Left renal cortex interstitium (tissue), 4 donors: ENCODE measurements at regions not wholly inside any gene's neighbourhood (a gene's known extent, or its start where the extent isn't known, plus 50 kb on each side); places are given as distances from the start of the nearest gene placed in this dataset.
A peak's percentile ranks its signal among the peaks of the same experiment; 100 is the strongest.

ENCODE experiments used
- DNase-seq, 4 donors: peaks; one replicate each; pipeline ENCODE4 v3.0.0-alpha.2; 2013; ENCODE audit warnings: low read depth in 4 of 4, low spot score in 2 of 4, missing footprints in 1 of 4

DNA sequence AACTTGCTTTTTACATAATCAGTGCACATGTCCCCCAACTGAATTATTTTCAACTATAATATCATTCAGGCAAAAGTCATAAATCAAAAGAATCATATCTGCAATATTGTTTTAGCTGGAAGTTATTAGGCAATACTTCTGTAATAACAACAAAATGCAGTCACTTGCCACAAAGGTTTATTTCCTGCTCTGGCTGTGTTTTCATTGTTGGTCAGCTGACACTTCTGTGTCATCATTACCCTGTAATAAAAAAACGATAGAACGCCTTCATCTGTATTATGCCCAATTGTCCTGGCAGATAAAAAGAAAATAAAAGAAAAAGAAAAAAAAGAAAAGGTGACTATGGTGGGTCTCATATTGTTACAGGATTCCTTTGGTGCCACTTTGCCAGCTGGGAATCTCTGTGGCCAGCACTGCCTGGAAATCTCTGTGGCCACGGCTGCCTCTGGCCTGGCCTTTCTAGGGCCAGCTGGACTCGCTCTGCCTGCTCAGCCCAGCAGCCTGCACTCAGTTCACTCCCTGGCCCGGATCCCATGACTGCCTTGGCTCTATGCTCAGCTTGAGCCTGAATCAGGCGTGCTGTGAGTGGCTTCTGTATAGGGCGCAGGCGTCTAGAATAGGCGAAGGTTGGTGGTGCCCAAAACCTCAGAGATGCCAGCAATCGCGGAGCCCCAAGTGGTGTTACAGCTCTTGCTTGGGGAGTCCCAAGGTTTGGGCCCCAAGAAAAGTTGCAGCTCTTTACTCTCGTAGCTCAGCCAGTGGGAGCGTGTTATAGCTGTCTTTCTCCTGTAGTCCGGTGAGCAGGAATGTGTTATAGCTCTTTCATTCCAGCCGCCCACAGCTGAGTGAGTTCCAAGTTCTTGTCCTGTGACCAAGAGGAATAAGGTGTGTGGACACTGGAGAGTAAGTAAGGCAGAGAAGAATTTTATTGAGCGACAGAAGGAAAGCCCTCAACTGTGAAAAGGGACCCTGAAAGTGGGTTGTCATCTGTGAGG, 1227.1 kb downstream of the SLITRK1 start:
- no peak for DNase-seq

DNA sequence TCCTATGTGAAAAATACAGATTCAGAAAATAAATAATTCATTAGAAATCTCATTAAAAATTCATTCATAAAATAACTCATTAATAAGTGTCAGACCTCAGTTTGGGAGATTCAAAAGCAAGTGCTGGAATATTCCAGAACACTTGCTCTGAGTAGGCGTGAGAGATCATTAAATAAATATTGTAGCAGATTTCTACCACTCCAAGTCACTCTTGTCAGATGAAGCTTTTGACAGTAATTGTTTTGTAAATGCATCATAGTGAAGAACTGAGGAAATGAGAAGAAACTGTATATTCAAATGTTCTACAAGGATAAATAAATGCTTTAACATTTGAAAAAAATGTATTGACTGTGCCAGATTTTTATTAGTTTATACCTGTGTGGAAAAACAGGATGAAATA, 1228.1 kb downstream of the SLITRK1 start:
- no peak for DNase-seq

DNA sequence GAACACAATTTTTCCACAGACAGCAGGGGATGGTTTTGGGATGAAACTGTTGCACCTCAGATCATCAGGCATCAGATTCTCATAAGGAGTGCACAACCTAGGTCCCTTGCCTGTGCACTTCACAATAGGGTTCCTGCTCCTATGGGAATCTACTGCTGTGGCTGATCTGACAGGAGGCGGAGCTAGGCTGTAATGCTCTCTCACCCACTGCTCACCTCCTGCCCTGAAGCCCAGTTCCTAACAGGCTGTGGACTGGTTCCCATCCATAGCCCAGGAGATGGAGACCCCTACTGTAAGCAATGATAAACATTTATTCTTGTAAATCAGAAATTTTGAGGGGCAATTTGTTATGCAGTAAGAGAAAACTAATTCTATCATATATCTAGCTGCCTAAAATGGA, 1234.7 kb downstream of the SLITRK1 start:
- no peak for DNase-seq

DNA sequence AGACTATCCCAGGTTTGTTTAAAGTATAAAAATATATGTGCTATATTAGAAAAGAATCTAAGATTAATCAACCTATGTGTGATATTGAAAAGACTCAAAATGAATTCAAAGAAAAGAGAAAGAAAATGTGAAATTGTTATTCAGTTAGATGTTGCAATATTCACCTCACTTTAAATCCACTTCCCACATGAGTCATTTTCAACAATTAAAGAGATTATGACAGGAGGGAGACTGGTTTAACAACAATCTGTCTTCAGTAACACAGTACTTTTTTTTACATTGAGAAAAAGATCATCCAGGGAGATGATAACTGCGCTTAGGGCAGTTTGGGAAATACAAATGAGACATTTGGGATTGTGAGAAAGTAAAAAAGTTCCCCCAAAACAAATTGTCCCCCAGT, 1246.2 kb downstream of the SLITRK1 start:
- DNase-seq = no peak

DNA sequence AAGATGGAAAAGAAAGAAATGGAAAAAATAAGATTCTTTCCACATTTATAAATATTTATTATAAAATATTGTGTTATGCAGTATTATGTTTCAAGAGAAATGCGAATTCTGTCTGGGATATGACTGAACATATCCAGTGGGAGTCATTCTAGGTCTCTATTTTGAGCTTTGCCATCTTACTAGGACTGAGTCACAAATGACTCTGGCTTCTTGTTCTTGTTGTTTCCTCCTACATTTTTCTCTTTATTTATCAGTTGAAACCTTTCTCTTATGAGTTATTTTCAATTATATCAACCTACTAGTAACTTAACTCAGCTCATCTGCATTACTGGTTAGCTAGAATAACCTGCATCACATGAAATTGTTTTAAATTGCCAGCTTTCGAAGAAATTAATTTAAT, 1247.3 kb downstream of the SLITRK1 start:
- no peak for DNase-seq

DNA sequence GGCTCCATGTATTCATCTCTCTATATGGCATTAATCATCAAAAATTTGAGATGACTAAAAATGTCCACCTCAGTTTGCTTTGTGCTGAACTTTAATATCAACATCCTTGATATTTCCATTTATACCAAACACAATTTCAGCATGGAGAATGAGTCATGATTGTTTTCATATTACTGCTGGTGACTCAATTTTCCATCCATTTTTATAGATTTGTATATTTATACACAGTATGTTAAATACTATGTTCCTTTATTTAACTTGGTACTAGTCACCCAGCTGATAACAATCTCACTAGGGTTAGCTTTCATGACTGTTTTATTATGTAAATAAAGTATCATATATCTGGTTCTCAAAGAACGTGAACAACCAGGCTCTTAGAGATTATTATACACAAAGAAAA, 1255.1 kb downstream of the SLITRK1 start:
- no peak for DNase-seq

DNA sequence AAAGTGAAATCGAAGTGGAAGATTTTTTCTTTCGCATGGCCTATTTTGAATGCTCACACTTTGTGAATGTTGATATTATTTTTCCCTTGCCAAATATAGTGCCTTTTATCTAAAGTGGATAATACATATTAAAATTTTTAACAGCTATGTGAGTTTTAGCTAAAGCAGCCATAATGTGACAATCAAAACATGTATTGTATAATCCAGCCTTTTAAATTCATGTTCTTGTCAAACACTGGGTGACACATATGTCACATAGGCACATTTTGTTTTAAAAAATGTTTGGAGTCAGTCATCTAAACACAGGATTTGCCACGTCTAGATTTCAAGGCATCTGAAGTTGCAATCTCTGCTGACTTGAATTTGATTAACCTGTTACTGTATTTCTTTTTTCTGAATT, 1256.6 kb downstream of the SLITRK1 start:
- no peak for DNase-seq

DNA sequence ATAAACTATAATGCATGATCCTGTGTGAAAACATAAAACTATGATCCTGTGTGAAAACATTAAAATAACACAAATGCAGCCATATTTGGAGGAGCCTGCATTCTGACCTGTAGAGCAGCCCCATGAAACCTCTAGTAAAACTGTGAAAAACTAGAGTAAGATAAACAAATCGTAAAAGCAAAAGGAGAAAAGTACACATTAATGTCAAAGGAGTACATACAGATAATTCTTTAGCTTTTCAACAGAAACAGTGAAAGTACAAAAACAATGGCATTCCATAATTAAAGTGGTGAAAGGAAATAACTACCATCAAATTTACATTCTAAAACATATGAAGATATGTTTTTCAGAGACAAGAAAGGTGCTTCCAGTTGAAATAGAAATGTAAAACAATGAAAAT, 1267.2 kb downstream of the SLITRK1 start:
- DNase-seq = no peak

DNA sequence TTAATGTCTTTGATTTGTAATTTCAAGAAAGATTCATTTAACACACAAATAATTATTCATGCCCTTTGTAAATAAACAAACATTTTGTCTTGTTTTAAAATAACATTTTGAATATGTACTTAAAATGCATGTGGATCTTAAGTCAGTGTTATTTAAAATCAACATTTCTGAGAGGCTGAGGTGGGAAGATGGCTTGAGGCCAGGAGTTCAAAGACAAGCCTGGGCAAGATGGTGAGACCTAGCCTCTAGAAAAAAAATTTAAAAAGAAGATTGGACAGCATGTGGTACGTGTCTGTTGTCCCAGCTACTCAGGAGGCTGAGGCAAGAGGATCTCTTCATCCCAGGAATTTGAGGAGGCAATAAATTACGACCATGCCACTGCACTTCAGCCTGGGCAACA, 1268.2 kb downstream of the SLITRK1 start:
- no peak for DNase-seq

DNA sequence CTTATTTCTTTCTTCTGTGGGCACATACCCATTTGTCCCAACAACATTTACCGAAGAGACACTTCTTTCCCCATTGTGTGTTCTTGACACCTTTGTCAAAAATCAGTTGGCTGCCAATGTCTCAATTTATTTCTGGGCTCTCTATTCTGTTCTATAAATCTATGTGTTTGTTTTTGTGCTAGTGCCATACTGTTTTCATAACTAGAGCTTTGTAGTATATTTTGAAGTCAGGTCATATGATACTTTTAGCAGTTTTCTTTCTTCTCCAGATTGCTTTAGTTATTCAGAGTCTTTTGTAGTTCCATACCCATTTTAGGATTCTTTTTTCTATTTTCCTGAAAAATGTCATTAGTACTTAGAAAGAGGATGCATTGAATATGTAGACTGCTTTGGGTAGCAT, 1276.3 kb downstream of the SLITRK1 start:
- DNase-seq = no peak

DNA sequence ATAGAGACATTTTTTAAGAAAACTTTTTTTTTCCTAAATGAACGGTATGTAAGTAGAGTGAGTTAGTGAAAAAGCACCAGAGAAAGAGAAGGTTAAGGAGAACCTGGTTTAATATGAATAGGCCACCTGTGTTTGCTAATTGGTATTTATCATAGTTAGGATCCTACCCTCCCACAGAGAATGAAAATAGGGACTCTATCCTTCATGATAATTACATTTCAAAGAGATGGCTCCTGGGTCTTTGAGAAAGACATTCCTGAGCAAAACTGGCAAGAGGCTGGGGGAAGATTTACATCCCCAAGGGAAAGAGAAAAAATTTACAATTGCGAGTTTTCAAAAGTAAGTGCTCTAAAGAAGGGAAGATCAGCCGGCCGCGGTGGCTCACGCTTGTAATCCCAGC, 1284.5 kb downstream of the SLITRK1 start:
- no peak for DNase-seq

DNA sequence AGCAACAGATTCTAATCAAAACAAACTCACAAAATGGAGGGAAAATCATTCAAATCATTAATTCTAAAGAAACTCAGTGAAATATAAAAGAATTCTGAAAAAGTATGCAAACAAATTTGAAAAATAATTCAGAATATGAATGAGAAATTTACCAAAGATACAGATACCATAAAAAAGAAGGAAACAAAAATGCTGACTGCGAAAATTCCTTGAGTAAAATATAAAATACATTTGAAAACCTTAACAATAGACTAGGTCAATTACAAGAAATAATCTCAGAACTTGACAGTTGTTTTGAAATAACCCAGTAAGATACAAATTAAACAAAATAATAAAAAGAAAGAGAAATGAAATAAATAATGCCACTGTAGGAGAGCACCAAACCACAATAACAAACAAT, 1289.0 kb downstream of the SLITRK1 start:
- DNase-seq = no peak

DNA sequence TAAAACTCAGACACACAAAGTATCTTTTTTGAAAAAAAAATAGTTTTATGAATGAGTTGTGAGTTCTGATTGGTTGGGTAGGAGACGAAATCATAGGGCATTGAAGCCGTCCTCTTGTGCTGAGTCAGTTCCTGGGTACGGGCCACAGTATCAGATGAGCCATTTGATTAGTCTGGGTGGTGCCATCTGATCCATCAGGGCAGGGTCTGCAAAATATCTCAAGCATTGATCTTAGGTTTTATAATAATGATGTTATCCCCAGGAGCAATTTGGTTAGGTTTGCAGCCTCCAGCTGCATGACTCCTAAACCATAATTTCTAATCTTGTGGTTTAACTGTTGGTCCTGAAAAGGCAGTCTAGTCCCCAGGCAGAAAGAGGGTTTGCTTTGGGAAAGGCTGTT, 1310.6 kb downstream of the SLITRK1 start:
- DNase-seq = no peak

DNA sequence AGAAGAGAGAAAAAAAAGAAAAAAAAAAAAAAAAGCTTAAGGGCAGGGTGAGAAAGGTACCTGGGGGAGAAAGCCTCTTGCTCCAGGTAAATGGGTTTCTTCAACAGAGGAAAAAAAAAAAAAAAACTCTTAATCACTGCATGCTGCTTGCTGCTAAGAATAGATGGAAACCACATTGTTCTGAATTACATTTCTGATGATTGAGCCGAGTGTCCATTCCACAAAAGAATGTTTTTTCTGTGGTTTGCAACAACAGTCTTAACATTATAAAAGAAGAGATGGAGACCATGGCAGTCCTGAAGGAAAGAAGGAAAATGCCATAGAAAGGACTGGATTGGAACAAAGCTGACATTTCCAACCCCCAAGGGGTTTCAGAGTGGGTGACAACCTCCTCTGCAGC, 1312.7 kb downstream of the SLITRK1 start:
- no peak for DNase-seq

DNA sequence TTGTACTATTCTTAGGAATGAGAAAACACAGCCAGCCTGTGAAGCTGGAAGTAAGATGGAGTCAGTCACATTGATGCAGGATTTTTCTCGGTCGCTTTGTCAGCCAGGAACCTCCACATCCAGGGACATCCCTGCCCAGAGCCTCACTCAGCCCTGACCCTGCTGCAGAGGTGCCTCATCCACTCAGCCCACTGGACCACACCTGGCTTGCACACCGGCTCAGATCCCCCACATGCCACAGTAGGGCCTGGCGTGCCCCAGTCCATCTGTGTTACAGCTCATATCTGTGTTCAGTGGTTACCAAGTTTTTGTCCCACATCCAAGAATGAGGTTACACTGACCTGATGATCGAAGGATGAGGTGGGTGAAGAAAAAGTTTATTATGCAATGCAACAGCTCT, 1315.4 kb downstream of the SLITRK1 start:
- DNase-seq = no peak

DNA sequence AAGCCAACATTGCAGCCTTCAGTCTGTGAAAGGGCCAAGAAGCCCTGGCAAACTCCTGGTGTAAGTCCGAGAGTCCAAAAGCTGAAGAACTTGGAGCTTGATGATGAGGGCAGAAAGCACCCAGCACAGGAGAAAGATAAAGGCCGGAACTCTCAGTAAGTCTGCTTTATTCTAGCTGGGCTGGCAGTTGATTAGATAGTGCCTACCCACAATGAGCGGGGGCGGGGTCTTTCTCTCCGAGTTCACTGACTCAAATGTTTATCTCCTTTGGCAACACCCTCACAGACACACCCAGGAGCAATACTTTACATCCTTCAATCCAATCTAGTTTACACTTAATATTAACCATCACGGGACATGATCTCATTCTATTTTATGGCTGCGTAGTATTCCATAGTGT, 1317.1 kb downstream of the SLITRK1 start:
- no peak for DNase-seq

DNA sequence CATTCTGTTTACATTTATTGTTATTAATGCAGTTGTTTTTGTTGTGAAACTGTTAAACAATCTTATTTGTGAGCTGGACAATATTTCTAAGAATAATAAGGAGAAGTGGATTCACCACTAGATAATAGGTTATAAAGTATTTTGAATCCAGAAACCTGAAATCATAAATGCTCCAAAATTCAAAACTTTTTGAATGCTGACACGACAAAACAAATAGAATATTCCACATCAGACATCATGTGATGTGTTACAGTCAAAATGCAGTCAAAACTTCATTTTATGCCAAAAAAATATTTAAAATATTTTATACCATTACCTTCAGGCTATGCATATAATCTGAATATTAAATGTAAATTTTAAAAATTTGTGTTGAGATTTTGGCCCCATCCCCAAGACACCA, 1321.4 kb downstream of the SLITRK1 start:
- DNase-seq = no peak

DNA sequence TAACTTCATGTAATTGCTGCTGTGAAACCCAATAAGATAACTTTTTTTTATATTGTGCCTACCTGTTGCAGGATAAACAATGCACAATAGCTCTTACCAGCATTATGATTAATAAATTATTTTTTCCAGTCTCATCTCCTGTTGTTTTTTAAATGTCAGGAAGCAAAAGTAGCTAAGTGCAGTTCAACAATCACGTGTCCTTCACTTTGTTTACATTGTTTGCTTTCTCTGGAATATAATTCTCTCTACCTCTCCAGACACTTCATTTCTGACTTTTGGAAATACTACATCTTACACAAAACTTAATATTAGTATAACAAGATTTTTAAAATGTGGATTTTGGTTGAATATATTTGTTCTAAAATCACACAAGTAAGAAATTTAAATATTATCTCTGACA, 1359.4 kb downstream of the SLITRK1 start:
- DNase-seq = no peak

DNA sequence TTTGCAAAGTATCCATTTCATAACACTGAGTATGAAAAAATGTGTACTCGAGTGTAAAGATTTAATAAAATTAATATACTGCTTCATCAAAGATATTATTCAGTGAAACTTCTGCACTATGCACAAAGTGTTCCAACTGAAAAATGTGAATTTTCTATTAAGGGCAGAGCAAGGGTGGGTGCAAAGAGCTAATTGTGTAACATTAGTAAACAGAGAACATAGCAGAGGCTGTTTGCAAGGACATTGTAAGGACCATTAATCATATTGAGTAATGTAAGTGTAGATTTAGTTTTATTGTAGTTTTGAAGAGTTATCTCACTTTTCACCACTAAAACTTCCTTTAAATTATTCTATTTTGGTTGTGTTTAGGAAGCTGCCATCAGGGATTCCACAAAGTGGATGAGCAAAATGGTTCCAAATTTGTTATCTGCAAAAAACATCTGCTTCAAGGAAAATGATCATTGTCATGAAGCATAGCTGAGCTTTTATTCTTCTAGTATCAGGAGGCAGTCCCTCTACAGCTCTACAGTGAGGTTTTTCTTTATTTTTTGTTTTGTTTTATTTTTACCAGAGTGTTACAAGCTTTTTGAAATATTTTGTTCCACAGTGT, 1375.4 kb downstream of the SLITRK1 start:
- DNase-seq = peak in 1 of 4 donors; percentile 6

DNA sequence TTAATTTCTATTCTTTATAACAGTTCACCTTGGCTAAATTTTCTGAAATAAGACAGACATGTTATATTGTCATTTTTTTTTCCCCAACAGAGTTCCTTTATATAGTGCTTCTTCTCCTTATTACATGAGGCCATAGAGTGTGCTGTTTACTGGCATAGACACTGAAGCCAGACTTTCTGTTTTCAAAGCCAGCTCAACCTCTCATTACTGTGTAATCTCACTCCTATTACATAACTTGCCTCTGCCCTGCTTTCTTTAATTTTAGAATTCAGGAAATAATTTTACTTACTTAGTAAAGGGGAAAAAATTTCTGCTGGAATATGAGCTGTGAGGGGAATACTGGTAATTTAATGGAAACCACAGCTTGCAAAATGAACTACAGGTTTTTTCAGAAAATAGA, 1380.4 kb downstream of the SLITRK1 start:
- DNase-seq = no peak

DNA sequence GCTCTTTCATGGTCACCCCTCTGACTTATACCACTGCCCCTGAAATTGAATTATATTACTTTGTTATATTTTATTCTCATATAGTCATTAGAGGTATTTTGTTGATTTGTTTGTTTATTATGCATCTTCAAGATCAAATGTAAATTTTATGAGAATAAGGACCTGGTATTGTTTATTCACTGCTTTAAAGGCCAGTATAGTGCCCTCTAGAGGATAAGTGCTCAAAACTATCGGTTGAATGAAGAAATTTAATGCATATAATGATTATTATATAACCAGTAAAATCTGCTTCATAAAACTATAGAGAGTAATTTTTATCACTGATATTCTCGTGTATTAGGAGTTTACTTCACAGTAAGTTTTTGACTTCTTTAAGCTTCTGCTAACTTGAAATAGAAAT, 1401.9 kb downstream of the SLITRK1 start:
- no peak for DNase-seq

DNA sequence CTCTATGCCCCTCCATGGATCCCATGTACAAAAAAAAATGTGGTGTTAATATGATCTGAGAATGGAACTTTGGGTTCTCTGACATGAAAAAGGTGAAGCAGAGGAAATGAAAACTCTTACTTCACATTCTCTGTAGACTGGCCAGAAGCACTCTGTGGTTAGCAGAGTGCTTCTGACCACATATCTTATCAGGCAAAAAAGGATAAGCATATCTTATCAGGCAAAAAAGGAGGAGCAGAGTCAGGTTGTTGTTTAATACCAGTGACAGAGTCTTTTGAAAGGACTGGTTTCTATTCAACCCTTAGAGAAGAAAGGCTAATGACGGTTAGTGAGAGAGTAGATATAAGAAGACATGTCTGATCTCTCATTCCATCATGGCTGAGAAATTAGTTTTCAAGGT, 1404.8 kb downstream of the SLITRK1 start:
- DNase-seq = no peak
